Right atrium auricular region (tissue), 2 donors: ENCODE measurements at regions not wholly inside any gene's neighbourhood (a gene's known extent, or its start where the extent isn't known, plus 50 kb on each side); places are given as distances from the start of the nearest gene placed in this dataset.

Source experiments
- DNase-seq: peaks from one replicate; pipeline ENCODE4 v3.0.0-alpha.2; 2019; ENCODE audit warnings: low spot score
- H3K27ac ChIP-seq, 2 donors: fragments of 200-600 bp; sonication (generic); 1 replicate in 1 of 2; 2 replicates in 1 of 2; pipeline ENCODE4 v1.5.1; 2016 to 2019
- H3K27me3 ChIP-seq, 2 donors: fragments of 200-600 bp; sonication (generic); one replicate each; pipeline versions ENCODE4 v1.5.1 to v1.6.0; 2017 to 2019
- H3K36me3 ChIP-seq: fragments of 200-600 bp; sonication (generic); one replicate; pipeline ENCODE4 v1.5.1; 2016
- H3K4me1 ChIP-seq, 2 donors: fragments of 200-600 bp; sonication (generic); one replicate each; pipeline versions ENCODE4 v1.5.1 to v1.6.0; 2017 to 2019
- H3K4me3 ChIP-seq, 2 donors: fragments of 200-600 bp; sonication (generic); 1 replicate in 1 of 2; 2 replicates in 1 of 2; pipeline ENCODE4 v1.5.1; 2017 to 2019; ENCODE audit warnings: mild to moderate bottlenecking in 1 of 2, moderate library complexity in 1 of 2
- H3K9me3 ChIP-seq, 2 donors: fragments of 200-600 bp; sonication (generic); one replicate each; pipeline ENCODE4 v1.5.1; 2019
- TF ChIP-seq, protein P1 (sequence below), 2 donors: fragments of 200-600 bp; sonication (generic); IDR thresholded peaks; one replicate each; pipeline ENCODE4 v1.5.1; 2019; ENCODE audit warnings: antibody characterized with exemption in 2 of 2

GRCh38 chr1:185478877-185479276 is 161.8 kb upstream of the IVNS1ABP start:
- peaks cover 0 to 2% of the 10 kb centered on the region in 2 donors for H3K4me1 ChIP-seq
- H3K27ac ChIP-seq: no peak overlapping the region
- no peak for DNase-seq
- H3K4me3 ChIP-seq: no peak overlapping the region
- H3K36me3 ChIP-seq: no peaks in the 10 kb centered on the region
- H3K27me3 ChIP-seq: no peaks in the 10 kb centered on the region
- TF ChIP-seq, protein P1, sequence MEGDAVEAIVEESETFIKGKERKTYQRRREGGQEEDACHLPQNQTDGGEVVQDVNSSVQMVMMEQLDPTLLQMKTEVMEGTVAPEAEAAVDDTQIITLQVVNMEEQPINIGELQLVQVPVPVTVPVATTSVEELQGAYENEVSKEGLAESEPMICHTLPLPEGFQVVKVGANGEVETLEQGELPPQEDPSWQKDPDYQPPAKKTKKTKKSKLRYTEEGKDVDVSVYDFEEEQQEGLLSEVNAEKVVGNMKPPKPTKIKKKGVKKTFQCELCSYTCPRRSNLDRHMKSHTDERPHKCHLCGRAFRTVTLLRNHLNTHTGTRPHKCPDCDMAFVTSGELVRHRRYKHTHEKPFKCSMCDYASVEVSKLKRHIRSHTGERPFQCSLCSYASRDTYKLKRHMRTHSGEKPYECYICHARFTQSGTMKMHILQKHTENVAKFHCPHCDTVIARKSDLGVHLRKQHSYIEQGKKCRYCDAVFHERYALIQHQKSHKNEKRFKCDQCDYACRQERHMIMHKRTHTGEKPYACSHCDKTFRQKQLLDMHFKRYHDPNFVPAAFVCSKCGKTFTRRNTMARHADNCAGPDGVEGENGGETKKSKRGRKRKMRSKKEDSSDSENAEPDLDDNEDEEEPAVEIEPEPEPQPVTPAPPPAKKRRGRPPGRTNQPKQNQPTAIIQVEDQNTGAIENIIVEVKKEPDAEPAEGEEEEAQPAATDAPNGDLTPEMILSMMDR (IDR thresholded peaks at IDR 0.05): no peak
- no peaks in the 10 kb centered on the region for H3K9me3 ChIP-seq

GRCh38 chr1:185477638-185478580 is 160.9 kb upstream of the IVNS1ABP start:
- no peak overlapping the region for H3K4me3 ChIP-seq
- no peaks in the 10 kb centered on the region for H3K36me3 ChIP-seq
- TF ChIP-seq, protein P1 (IDR thresholded peaks at IDR 0.05): no peak
- DNase-seq: no peak
- H3K27me3 ChIP-seq: no peaks in the 10 kb centered on the region
- no peaks in the 10 kb centered on the region for H3K4me1 ChIP-seq
- no peaks in the 10 kb centered on the region for H3K9me3 ChIP-seq
- no peak overlapping the region for H3K27ac ChIP-seq

- TF ChIP-seq, protein P1 (IDR thresholded peaks at IDR 0.05): no peak
- Histone ChIP-seq H3K27ac (no peak overlapping the region), H3K9me3 (no peaks in the 10 kb centered on the region), H3K36me3 (no peaks in the 10 kb centered on the region), H3K4me3 (no peak overlapping the region), H3K27me3 (no peaks in the 10 kb centered on the region), H3K4me1 (no peaks in the 10 kb centered on the region)
- no peak for DNase-seq
Measured at GRCh38 chr1:185474440-185475149, 157.6 kb upstream of the IVNS1ABP start.

DNA sequence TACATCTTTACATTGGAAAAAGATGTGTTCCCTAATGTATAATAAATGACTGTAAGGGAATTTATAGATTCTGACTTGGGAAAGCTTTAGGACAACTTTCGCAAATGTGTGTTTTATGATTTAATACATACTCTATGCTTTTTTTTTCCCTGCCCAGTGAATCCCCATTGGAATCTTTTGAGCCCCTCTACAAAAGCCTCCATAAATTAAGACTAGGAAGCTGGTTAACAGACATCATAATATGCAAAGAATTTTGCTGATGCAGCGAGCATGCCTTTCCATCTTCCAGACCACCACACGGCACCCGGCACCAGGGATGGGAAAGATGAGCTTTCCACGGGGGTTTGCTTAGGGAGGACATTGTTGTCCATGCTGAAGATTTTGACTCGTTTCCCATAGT is 156.1 kb upstream of the IVNS1ABP start:
- no peak for DNase-seq
- no peak overlapping the region for H3K27ac ChIP-seq
- no peak overlapping the region for H3K4me3 ChIP-seq
- no peaks in the 10 kb centered on the region for H3K36me3 ChIP-seq
- TF ChIP-seq, protein P1 (IDR thresholded peaks at IDR 0.05): no peak
- H3K27me3 ChIP-seq: no peaks in the 10 kb centered on the region
- H3K9me3 ChIP-seq: no peaks in the 10 kb centered on the region
- H3K4me1 ChIP-seq: no peaks in the 10 kb centered on the region

- Histone ChIP-seq H3K4me1 (no peaks in the 10 kb centered on the region), H3K27me3 (no peaks in the 10 kb centered on the region), H3K36me3 (no peaks in the 10 kb centered on the region), H3K9me3 (no peaks in the 10 kb centered on the region), H3K4me3 (no peak overlapping the region), H3K27ac (no peak overlapping the region)
- no peak for DNase-seq
- TF ChIP-seq, protein P1 (IDR thresholded peaks at IDR 0.05): no peak
Measured at GRCh38 chr1:185468626-185469025, 151.6 kb upstream of the IVNS1ABP start.
